ENCODE measurements at regions not wholly inside any gene's neighbourhood (a gene's known extent, or its start where the extent isn't known, plus 50 kb on each side); places are given as distances from the start of the nearest gene placed in this dataset.

- TF ChIP-seq EZH2phosphoT487 (IDR thresholded peaks at IDR 0.05; ENCODE audit: insufficient read depth, low read depth) (no peak), EZH2 (IDR thresholded peaks at IDR 0.05; ENCODE audit: insufficient read depth, poor library complexity, severe bottlenecking) (no peak)
Measured at GRCh38 chr5:120298981-120299380, 165.1 kb upstream of the PRR16 start.

Measured in GM23248 (cell line).